OCI-LY1 (cell line): ENCODE measurements at regions not wholly inside any gene's neighbourhood (a gene's known extent, or its start where the extent isn't known, plus 50 kb on each side); places are given as distances from the start of the nearest gene placed in this dataset.

Source experiments
- H2AFZ ChIP-seq: fragments of 200-600 bp; sonication (generic), shearing (Covaris generic); 2 replicates; pipeline ENCODE4 v1.6.0; 2014; ENCODE audit warnings: antibody characterized with exemption, mild to moderate bottlenecking, low read length
- H3F3A ChIP-seq: fragments of 200-600 bp; sonication (generic), shearing (Covaris generic); 2 replicates; pipeline ENCODE4 v1.6.0; 2014; ENCODE audit warnings: mild to moderate bottlenecking, antibody characterized with exemption, low read length, moderate library complexity; ENCODE audit not compliant: insufficient read depth
- H3K27ac ChIP-seq: fragments of 200-600 bp; sonication (generic); 2 replicates; pipeline ENCODE4 v1.5.1; 2014; ENCODE audit warnings: low read length, mixed run types, mild to moderate bottlenecking, low read depth; ENCODE audit not compliant: poor library complexity, severe bottlenecking
- H3K27me3 ChIP-seq: fragments of 200-600 bp; sonication (generic); 2 replicates; pipeline ENCODE4 v1.6.0; 2014; ENCODE audit warnings: antibody characterized with exemption, mild to moderate bottlenecking, low read length, moderate library complexity; ENCODE audit not compliant: insufficient read depth
- H3K36me3 ChIP-seq: fragments of 200-600 bp; sonication (generic); 2 replicates; pipeline ENCODE4 v1.6.1; 2014; ENCODE audit warnings: mild to moderate bottlenecking, antibody characterized with exemption, low read length, moderate library complexity, mixed read lengths; ENCODE audit not compliant: insufficient read depth
- H3K4me1 ChIP-seq: fragments of 200-600 bp; sonication (generic); 2 replicates; pipeline ENCODE4 v1.5.1; 2014; ENCODE audit warnings: mild to moderate bottlenecking, low read length, moderate library complexity; ENCODE audit not compliant: insufficient read depth, severe bottlenecking
- H3K4me2 ChIP-seq: fragments of 200-600 bp; sonication (generic), shearing (Covaris generic); 2 replicates; pipeline ENCODE4 v1.6.1; 2014; ENCODE audit warnings: low read length
- H3K4me3 ChIP-seq: fragments of 200-600 bp; sonication (generic); 2 replicates; pipeline ENCODE4 v1.5.1; 2014; ENCODE audit warnings: low read length, low read depth, mild to moderate bottlenecking, mixed read lengths; ENCODE audit not compliant: poor library complexity, severe bottlenecking
- H3K79me2 ChIP-seq: fragments of 200-600 bp; shearing (Covaris generic); 2 replicates; pipeline ENCODE4 v1.6.1; 2016; ENCODE audit warnings: mixed run types, low read length, mixed read lengths; ENCODE audit not compliant: insufficient read depth
- H3K9ac ChIP-seq: fragments of 200-600 bp; sonication (generic), shearing (Covaris generic); 2 replicates; pipeline ENCODE4 v1.6.1; 2014; ENCODE audit warnings: mild to moderate bottlenecking, low read length, mixed read lengths
- H3K9me2 ChIP-seq: fragments of 200-600 bp; sonication (generic), shearing (Covaris generic); 2 replicates; pipeline ENCODE4 v1.6.1; 2014; ENCODE audit warnings: low read depth, mild to moderate bottlenecking, low read length, mixed read lengths
- H3K9me3 ChIP-seq: fragments of 200-600 bp; shearing (Covaris generic); 2 replicates; pipeline ENCODE4 v1.6.1; 2014; ENCODE audit warnings: low read length, mixed read lengths
- H4K20me1 ChIP-seq: fragments of 200-600 bp; sonication (generic), shearing (Covaris generic); 2 replicates; pipeline ENCODE4 v1.6.0; 2016; ENCODE audit warnings: mild to moderate bottlenecking, low read length; ENCODE audit not compliant: insufficient read depth
- CTCF ChIP-seq: fragments of 200-600 bp; sonication (generic), shearing (Covaris generic); IDR thresholded peaks from 2 replicates; pipeline ENCODE4 v1.5.1; 2017; ENCODE audit warnings: mild to moderate bottlenecking, antibody characterized with exemption, low read length, moderate library complexity, mixed read lengths
- EZH2 ChIP-seq: fragments of 200-600 bp; sonication (generic), shearing (Covaris generic); IDR thresholded peaks from 2 replicates; pipeline ENCODE4 v1.8.0; 2017; ENCODE audit warnings: borderline replicate concordance, mixed run types, mild to moderate bottlenecking, antibody characterized with exemption, low read length, moderate library complexity, mixed read lengths

- no peak for TF ChIP-seq EZH2
- TF ChIP-seq CTCF: no peak
- Histone ChIP-seq H3K27ac (no peak overlapping the region), H3K4me1 (peaks cover 28% of the 10 kb centered on the region), H3K4me3 (no peak overlapping the region), H3K79me2 (no peaks in the 10 kb centered on the region), H3K36me3 (no peaks in the 10 kb centered on the region; the same call in 1 of the 2 replicates), H3F3A (no peaks in the 10 kb centered on the region), H4K20me1 (no peaks in the 10 kb centered on the region), H3K9me2 (no peaks in the 10 kb centered on the region), H3K9me3 (peaks cover 7% of the 10 kb centered on the region; the same call in 1 of the 2 replicates), H3K27me3 (no peaks in the 10 kb centered on the region), H3K9ac (no peak overlapping the region), H3K4me2 (no peak overlapping the region), H2AFZ (no peak overlapping the region)
Measured at GRCh38 chr16:64292953-64293352, 828.9 kb downstream of the CDH11 start.

GRCh38 chr16:64292161-64292560 lies 829.7 kb downstream of the CDH11 start:
- TF ChIP-seq CTCF: no peak
- no peak for TF ChIP-seq EZH2
- Histone ChIP-seq H3K9me3 (peaks cover 7% of the 10 kb centered on the region; the same call in 1 of the 2 replicates), H3K36me3 (no peaks in the 10 kb centered on the region; the same call in 1 of the 2 replicates), H4K20me1 (no peaks in the 10 kb centered on the region), H3K4me2 (no peak overlapping the region), H3K27me3 (no peaks in the 10 kb centered on the region), H3K9ac (no peak overlapping the region), H3K4me3 (no peak overlapping the region), H3F3A (no peaks in the 10 kb centered on the region), H3K79me2 (no peaks in the 10 kb centered on the region), H3K4me1 (peaks cover 26% of the 10 kb centered on the region), H2AFZ (peak overlapping the region; percentile 71), H3K27ac (no peak overlapping the region), H3K9me2 (no peaks in the 10 kb centered on the region)

GRCh38 chr16:64290461-64290860 lies 831.4 kb downstream of the CDH11 start:
- Histone ChIP-seq H3K79me2 (no peaks in the 10 kb centered on the region), H3K4me1 (peaks cover 25% of the 10 kb centered on the region), H3K9me2 (no peaks in the 10 kb centered on the region), H3K36me3 (no peaks in the 10 kb centered on the region; the same call in 1 of the 2 replicates), H3K27me3 (no peaks in the 10 kb centered on the region), H4K20me1 (no peaks in the 10 kb centered on the region), H3K4me3 (no peak overlapping the region), H3K4me2 (no peak overlapping the region), H3K9me3 (peaks cover 4% of the 10 kb centered on the region; the same call in 1 of the 2 replicates), H3K27ac (peak overlapping the region; percentile 16), H3F3A (no peaks in the 10 kb centered on the region), H2AFZ (peak overlapping the region; percentile 75; the same call in 1 of the 2 replicates), H3K9ac (no peak overlapping the region)
- TF ChIP-seq EZH2 (no peak), CTCF (no peak)
